ENCODE measurements at regions not wholly inside any gene's neighbourhood (a gene's known extent, or its start where the extent isn't known, plus 50 kb on each side); places are given as distances from the start of the nearest gene placed in this dataset.

DNA sequence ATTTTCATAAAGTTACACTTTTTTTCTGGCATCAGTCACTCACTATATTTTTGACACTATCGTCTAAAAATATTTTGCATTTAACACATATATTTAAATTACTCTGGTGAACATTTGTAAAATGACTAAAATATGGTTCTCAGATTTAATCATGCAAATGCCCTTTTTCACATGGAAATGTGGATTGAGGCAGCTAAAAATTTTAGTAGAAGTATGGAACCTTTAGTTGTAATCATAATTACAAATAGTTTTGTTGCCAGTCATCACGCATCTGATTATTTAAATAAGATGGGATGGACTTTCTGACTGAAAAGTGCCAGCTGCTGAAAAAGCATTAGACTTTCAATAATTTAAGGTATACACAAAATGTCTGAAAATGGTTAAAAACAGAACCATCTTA is 119.3 kb downstream of the PDHA2 start:
- TF ChIP-seq, protein P1, sequence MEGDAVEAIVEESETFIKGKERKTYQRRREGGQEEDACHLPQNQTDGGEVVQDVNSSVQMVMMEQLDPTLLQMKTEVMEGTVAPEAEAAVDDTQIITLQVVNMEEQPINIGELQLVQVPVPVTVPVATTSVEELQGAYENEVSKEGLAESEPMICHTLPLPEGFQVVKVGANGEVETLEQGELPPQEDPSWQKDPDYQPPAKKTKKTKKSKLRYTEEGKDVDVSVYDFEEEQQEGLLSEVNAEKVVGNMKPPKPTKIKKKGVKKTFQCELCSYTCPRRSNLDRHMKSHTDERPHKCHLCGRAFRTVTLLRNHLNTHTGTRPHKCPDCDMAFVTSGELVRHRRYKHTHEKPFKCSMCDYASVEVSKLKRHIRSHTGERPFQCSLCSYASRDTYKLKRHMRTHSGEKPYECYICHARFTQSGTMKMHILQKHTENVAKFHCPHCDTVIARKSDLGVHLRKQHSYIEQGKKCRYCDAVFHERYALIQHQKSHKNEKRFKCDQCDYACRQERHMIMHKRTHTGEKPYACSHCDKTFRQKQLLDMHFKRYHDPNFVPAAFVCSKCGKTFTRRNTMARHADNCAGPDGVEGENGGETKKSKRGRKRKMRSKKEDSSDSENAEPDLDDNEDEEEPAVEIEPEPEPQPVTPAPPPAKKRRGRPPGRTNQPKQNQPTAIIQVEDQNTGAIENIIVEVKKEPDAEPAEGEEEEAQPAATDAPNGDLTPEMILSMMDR (conservative IDR thresholded peaks at IDR 0.05; ENCODE audit: low read depth in 2 of 2): no peak
- TF ChIP-seq CREB1 (CRISPR knock-in tag; IDR thresholded peaks at IDR 0.05; ENCODE audit: low read depth) (no peak), EZH2 (IDR thresholded peaks at IDR 0.05; ENCODE audit: low read depth, unreplicated experiment) (no peak), POLR2AphosphoS5 (IDR thresholded peaks at IDR 0.05; ENCODE audit: low read depth) (no peak), STAT1 (IDR thresholded peaks at IDR 0.05; ENCODE audit: unreplicated experiment) (no peak), EZH2phosphoT487 (IDR thresholded peaks at IDR 0.05; ENCODE audit: unreplicated experiment) (no peak), ZNF114 (CRISPR knock-in tag; IDR thresholded peaks at IDR 0.05) (no peak)
- TF ChIP-seq, protein P2, sequence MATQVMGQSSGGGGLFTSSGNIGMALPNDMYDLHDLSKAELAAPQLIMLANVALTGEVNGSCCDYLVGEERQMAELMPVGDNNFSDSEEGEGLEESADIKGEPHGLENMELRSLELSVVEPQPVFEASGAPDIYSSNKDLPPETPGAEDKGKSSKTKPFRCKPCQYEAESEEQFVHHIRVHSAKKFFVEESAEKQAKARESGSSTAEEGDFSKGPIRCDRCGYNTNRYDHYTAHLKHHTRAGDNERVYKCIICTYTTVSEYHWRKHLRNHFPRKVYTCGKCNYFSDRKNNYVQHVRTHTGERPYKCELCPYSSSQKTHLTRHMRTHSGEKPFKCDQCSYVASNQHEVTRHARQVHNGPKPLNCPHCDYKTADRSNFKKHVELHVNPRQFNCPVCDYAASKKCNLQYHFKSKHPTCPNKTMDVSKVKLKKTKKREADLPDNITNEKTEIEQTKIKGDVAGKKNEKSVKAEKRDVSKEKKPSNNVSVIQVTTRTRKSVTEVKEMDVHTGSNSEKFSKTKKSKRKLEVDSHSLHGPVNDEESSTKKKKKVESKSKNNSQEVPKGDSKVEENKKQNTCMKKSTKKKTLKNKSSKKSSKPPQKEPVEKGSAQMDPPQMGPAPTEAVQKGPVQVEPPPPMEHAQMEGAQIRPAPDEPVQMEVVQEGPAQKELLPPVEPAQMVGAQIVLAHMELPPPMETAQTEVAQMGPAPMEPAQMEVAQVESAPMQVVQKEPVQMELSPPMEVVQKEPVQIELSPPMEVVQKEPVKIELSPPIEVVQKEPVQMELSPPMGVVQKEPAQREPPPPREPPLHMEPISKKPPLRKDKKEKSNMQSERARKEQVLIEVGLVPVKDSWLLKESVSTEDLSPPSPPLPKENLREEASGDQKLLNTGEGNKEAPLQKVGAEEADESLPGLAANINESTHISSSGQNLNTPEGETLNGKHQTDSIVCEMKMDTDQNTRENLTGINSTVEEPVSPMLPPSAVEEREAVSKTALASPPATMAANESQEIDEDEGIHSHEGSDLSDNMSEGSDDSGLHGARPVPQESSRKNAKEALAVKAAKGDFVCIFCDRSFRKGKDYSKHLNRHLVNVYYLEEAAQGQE (IDR thresholded peaks at IDR 0.05; ENCODE audit: unreplicated experiment): no peak
- TF ChIP-seq, protein P3, sequence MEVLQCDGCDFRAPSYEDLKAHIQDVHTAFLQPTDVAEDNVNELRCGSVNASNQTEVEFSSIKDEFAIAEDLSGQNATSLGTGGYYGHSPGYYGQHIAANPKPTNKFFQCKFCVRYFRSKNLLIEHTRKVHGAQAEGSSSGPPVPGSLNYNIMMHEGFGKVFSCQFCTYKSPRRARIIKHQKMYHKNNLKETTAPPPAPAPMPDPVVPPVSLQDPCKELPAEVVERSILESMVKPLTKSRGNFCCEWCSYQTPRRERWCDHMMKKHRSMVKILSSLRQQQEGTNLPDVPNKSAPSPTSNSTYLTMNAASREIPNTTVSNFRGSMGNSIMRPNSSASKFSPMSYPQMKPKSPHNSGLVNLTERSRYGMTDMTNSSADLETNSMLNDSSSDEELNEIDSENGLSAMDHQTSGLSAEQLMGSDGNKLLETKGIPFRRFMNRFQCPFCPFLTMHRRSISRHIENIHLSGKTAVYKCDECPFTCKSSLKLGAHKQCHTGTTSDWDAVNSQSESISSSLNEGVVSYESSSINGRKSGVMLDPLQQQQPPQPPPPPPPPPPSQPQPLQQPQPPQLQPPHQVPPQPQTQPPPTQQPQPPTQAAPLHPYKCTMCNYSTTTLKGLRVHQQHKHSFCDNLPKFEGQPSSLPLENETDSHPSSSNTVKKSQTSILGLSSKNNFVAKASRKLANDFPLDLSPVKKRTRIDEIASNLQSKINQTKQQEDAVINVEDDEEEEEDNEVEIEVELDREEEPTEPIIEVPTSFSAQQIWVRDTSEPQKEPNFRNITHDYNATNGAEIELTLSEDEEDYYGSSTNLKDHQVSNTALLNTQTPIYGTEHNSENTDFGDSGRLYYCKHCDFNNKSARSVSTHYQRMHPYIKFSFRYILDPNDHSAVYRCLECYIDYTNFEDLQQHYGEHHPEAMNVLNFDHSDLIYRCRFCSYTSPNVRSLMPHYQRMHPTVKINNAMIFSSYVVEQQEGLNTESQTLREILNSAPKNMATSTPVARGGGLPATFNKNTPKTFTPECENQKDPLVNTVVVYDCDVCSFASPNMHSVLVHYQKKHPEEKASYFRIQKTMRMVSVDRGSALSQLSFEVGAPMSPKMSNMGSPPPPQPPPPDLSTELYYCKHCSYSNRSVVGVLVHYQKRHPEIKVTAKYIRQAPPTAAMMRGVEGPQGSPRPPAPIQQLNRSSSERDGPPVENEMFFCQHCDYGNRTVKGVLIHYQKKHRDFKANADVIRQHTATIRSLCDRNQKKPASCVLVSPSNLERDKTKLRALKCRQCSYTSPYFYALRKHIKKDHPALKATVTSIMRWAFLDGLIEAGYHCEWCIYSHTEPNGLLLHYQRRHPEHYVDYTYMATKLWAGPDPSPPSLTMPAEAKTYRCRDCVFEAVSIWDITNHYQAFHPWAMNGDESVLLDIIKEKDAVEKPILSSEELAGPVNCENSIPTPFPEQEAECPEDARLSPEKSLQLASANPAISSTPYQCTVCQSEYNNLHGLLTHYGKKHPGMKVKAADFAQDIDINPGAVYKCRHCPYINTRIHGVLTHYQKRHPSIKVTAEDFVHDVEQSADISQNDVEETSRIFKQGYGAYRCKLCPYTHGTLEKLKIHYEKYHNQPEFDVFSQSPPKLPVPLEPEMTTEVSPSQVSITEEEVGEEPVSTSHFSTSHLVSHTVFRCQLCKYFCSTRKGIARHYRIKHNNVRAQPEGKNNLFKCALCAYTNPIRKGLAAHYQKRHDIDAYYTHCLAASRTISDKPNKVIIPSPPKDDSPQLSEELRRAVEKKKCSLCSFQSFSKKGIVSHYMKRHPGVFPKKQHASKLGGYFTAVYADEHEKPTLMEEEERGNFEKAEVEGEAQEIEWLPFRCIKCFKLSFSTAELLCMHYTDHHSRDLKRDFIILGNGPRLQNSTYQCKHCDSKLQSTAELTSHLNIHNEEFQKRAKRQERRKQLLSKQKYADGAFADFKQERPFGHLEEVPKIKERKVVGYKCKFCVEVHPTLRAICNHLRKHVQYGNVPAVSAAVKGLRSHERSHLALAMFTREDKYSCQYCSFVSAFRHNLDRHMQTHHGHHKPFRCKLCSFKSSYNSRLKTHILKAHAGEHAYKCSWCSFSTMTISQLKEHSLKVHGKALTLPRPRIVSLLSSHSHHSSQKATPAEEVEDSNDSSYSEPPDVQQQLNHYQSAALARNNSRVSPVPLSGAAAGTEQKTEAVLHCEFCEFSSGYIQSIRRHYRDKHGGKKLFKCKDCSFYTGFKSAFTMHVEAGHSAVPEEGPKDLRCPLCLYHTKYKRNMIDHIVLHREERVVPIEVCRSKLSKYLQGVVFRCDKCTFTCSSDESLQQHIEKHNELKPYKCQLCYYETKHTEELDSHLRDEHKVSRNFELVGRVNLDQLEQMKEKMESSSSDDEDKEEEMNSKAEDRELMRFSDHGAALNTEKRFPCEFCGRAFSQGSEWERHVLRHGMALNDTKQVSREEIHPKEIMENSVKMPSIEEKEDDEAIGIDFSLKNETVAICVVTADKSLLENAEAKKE (CRISPR knock-in tag; IDR thresholded peaks at IDR 0.05): no peak
- TF ChIP-seq, protein P4, sequence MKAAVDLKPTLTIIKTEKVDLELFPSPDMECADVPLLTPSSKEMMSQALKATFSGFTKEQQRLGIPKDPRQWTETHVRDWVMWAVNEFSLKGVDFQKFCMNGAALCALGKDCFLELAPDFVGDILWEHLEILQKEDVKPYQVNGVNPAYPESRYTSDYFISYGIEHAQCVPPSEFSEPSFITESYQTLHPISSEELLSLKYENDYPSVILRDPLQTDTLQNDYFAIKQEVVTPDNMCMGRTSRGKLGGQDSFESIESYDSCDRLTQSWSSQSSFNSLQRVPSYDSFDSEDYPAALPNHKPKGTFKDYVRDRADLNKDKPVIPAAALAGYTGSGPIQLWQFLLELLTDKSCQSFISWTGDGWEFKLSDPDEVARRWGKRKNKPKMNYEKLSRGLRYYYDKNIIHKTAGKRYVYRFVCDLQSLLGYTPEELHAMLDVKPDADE (IDR thresholded peaks at IDR 0.05): no peak

Data from GM23338 (cell line).